ENCODE measurements at regions not wholly inside any gene's neighbourhood (a gene's known extent, or its start where the extent isn't known, plus 50 kb on each side); places are given as distances from the start of the nearest gene placed in this dataset.

DNA sequence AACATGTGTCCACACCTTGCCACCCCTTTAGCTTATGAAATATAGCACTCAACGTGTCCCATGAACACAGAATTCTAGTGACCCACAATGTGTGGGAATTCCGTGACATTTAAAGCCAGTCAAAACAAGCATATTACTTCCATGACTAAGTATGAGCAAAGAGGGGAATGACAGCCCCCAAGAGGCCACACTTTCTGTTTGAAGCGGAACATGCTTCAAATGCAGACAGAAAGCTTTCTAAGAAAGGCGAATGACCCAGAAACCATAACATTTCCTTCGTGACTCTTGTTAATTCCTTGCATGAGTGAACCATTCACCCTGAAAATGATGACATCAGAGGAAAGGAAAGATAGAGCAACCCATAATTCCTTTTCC lies 122.0 kb upstream of the FNDC3A start:
- TF ChIP-seq, protein P1, sequence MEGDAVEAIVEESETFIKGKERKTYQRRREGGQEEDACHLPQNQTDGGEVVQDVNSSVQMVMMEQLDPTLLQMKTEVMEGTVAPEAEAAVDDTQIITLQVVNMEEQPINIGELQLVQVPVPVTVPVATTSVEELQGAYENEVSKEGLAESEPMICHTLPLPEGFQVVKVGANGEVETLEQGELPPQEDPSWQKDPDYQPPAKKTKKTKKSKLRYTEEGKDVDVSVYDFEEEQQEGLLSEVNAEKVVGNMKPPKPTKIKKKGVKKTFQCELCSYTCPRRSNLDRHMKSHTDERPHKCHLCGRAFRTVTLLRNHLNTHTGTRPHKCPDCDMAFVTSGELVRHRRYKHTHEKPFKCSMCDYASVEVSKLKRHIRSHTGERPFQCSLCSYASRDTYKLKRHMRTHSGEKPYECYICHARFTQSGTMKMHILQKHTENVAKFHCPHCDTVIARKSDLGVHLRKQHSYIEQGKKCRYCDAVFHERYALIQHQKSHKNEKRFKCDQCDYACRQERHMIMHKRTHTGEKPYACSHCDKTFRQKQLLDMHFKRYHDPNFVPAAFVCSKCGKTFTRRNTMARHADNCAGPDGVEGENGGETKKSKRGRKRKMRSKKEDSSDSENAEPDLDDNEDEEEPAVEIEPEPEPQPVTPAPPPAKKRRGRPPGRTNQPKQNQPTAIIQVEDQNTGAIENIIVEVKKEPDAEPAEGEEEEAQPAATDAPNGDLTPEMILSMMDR (IDR thresholded peaks at IDR 0.05), result no peak
- no peak for TF ChIP-seq POLR2A (IDR thresholded peaks at IDR 0.05)
